ENCODE measurements at regions not wholly inside any gene's neighbourhood (a gene's known extent, or its start where the extent isn't known, plus 50 kb on each side); places are given as distances from the start of the nearest gene placed in this dataset.

GRCh38 chr7:148939128-148939755 is 55.2 kb upstream of the EZH2 start:
- intact Hi-C loops (cut with micrococcal nuclease): no loop called here
- DNase-seq: no peak
- Histone ChIP-seq H3K36me3 (no peaks in the 10 kb centered on the region), H3K27me3 (ENCODE audit: low read depth) (no peaks in the 10 kb centered on the region), H3K9me3 (replicated peaks) (peaks cover 5% of the 10 kb centered on the region), H3K27ac (replicated peaks) (no peak overlapping the region), H3K4me3 (no peak overlapping the region), H3K4me1 (peaks cover 20% of the 10 kb centered on the region)
- TF ChIP-seq CTCF (IDR thresholded peaks at IDR 0.05; ENCODE audit: borderline replicate concordance): no peak

- Histone ChIP-seq H3K27me3 (ENCODE audit: low read depth) (no peaks in the 10 kb centered on the region), H3K9me3 (replicated peaks) (no peaks in the 10 kb centered on the region), H3K4me3 (no peak overlapping the region), H3K27ac (replicated peaks) (no peak overlapping the region), H3K36me3 (no peaks in the 10 kb centered on the region), H3K4me1 (peaks cover 5% of the 10 kb centered on the region)
- no peak for TF ChIP-seq CTCF (IDR thresholded peaks at IDR 0.05; ENCODE audit: borderline replicate concordance)
- intact Hi-C loops (cut with micrococcal nuclease): no loop called here
- DNase-seq: no peak
Measured at GRCh38 chr7:148935451-148935850, 51.4 kb upstream of the EZH2 start.

All from left ventricle myocardium inferior (tissue), 1 donor.